ENCODE measurements at regions not wholly inside any gene's neighbourhood (a gene's known extent, or its start where the extent isn't known, plus 50 kb on each side); places are given as distances from the start of the nearest gene placed in this dataset.
"Not testable (repeated sequence)": the region's sequence is repeated elsewhere in the genome, so short reads cannot be mapped to it uniquely, and the experiment has no call there.

GRCh38 chr18:62458868-62459716 lies 63.7 kb upstream of the ZCCHC2 start:
- H3K4me1 Mint-ChIP-seq (ENCODE audit: low read depth), result peaks cover under 1% of the 10 kb centered on the region

GRCh38 chr18:62460851-62461300 lies 61.9 kb upstream of the ZCCHC2 start:
- Mint-ChIP-seq H3K36me3 (ENCODE audit: low read depth) (no peaks in the 10 kb centered on the region), H3K4me3 (no peak overlapping the region), H3K27me3 (ENCODE audit: low read depth) (peaks cover 4% of the 10 kb centered on the region), H3K9me3 (peaks cover 11% of the 10 kb centered on the region), H3K27ac (no peak overlapping the region), H3K4me1 (ENCODE audit: low read depth) (no peaks in the 10 kb centered on the region)
- DNase-seq (ENCODE audit: low spot score), result no peak

More at GRCh38 chr18:62458868-62459716, 63.7 kb upstream of the ZCCHC2 start:
- Mint-ChIP-seq H3K27me3 (ENCODE audit: low read depth) (peaks cover 6% of the 10 kb centered on the region), H3K27ac (no peak overlapping the region), H3K36me3 (ENCODE audit: low read depth) (no peaks in the 10 kb centered on the region), H3K4me3 (no peak overlapping the region), H3K9me3 (peaks cover 3% of the 10 kb centered on the region)
- DNase-seq (ENCODE audit: low spot score), result no peak

GRCh38 chr18:62461591-62461990 lies 61.2 kb upstream of the ZCCHC2 start:
- Mint-ChIP-seq H3K27ac (no peak overlapping the region), H3K9me3 (peaks cover 11% of the 10 kb centered on the region), H3K4me1 (ENCODE audit: low read depth) (no peaks in the 10 kb centered on the region), H3K36me3 (ENCODE audit: low read depth) (no peaks in the 10 kb centered on the region), H3K27me3 (ENCODE audit: low read depth) (peaks cover 7% of the 10 kb centered on the region), H3K4me3 (no peak overlapping the region)
- DNase-seq (ENCODE audit: low spot score), result no peak

GRCh38 chr18:62464266-62464665 lies 58.6 kb upstream of the ZCCHC2 start:
- Mint-ChIP-seq H3K4me1 (ENCODE audit: low read depth) (no peaks in the 10 kb centered on the region), H3K9me3 (peaks cover 19% of the 10 kb centered on the region), H3K36me3 (ENCODE audit: low read depth) (no peaks in the 10 kb centered on the region), H3K4me3 (no peak overlapping the region), H3K27me3 (ENCODE audit: low read depth) (peaks cover 7% of the 10 kb centered on the region), H3K27ac (no peak overlapping the region)
- no peak for DNase-seq (ENCODE audit: low spot score)

GRCh38 chr18:62469131-62469530 lies 53.7 kb upstream of the ZCCHC2 start:
- Mint-ChIP-seq H3K27me3 (ENCODE audit: low read depth) (peaks cover 34% of the 10 kb centered on the region), H3K9me3 (peaks cover 48% of the 10 kb centered on the region)
- DNase-seq (ENCODE audit: low spot score), result not testable (repeated sequence)

More at GRCh38 chr18:62469131-62469530, 53.7 kb upstream of the ZCCHC2 start:
- H3K36me3 Mint-ChIP-seq (ENCODE audit: low read depth); H3K4me3 Mint-ChIP-seq; H3K27ac Mint-ChIP-seq; H3K4me1 Mint-ChIP-seq (ENCODE audit: low read depth): not testable (repeated sequence)

All from T-helper 2 cell treated with Interferon-gamma antibody and Interleukin-4, amounts not matched to agents 5 μg/mL and 100 μg/mL, for 36 hours (primary cell).